Stimulated activated naive B cell treated with anti-CD40 and anti-IgM and Interleukin-4, amounts not matched to agents 10 μg/mL and 1 μg/mL and 100 μg/mL, for 72 hours (primary cell): ENCODE measurements at regions not wholly inside any gene's neighbourhood (a gene's known extent, or its start where the extent isn't known, plus 50 kb on each side); places are given as distances from the start of the nearest gene placed in this dataset.

ENCODE experiments used
- ATAC-seq, 2 donors: fragments of 150-1000 bp; cut with Tn5 transposase; replicated peaks; 2 replicates each; pipeline ENCODE4 v1.10.0; 2021; ENCODE audit warnings: moderate library complexity in 1 of 2
- DNase-seq: peaks from one replicate; pipeline ENCODE4 v3.0.0; 2021
- H3K27ac Mint-ChIP-seq: one replicate; pipeline ENCODE4 v1.8.0; 2022; ENCODE audit warnings: mild to moderate bottlenecking, mixed read lengths
- H3K27me3 Mint-ChIP-seq, 2 donors: one replicate each; pipeline ENCODE4 v1.8.0; 2022; ENCODE audit warnings: mixed read lengths in 2 of 2
- H3K36me3 Mint-ChIP-seq, 2 donors: one replicate each; pipeline ENCODE4 v1.8.0; 2022; ENCODE audit warnings: mixed read lengths in 2 of 2, mild to moderate bottlenecking in 1 of 2
- H3K4me1 Mint-ChIP-seq, 2 donors: one replicate each; pipeline ENCODE4 v1.8.0; 2022; ENCODE audit warnings: mixed read lengths in 2 of 2, mild to moderate bottlenecking in 1 of 2
- H3K4me3 Mint-ChIP-seq, 2 donors: one replicate each; pipeline ENCODE4 v1.8.0; 2022; ENCODE audit warnings: mild to moderate bottlenecking in 2 of 2, mixed read lengths in 2 of 2, moderate library complexity in 1 of 2
- H3K9me3 Mint-ChIP-seq, 2 donors: one replicate each; pipeline ENCODE4 v1.8.0; 2022; ENCODE audit warnings: mixed read lengths in 2 of 2, mild to moderate bottlenecking in 1 of 2

GRCh38 chr5:174159327-174160114 lies 114.0 kb downstream of the NSG2 start:
- DNase-seq (no peak), ATAC-seq (no peak)
- peaks cover 4 to 7% of the 10 kb centered on the region in 2 donors for H3K27me3 Mint-ChIP-seq
- no peaks in the 10 kb centered on the region for H3K4me1 Mint-ChIP-seq
- no peak overlapping the region for H3K27ac Mint-ChIP-seq
- H3K4me3 Mint-ChIP-seq = no peak overlapping the region
- H3K9me3 Mint-ChIP-seq = peaks cover 10 to 13% of the 10 kb centered on the region in 2 donors
- no peaks in the 10 kb centered on the region for H3K36me3 Mint-ChIP-seq

DNA sequence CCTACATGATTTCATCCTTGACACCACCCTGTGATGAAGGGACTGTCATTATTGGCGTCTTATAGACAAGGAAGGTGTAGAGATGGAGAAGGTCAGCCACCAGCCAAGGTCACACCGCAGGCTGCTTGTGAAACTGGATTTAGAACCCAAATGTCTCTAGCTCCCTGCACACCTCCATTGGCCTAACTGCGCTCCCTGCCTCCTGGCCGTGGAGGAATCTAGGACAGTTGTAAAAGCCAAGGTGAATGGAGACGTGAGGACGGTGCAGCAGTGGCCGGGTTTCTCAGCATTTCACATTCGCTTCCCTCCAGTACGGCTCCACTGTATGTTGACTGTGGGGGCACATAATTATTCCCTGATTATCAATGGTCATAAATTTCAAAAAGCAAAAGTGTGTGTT lies 119.9 kb downstream of the NSG2 start:
- no peaks in the 10 kb centered on the region for H3K36me3 Mint-ChIP-seq
- peaks cover 7% of the 10 kb centered on the region in 2 donors for H3K9me3 Mint-ChIP-seq
- no peak overlapping the region for H3K27ac Mint-ChIP-seq
- H3K4me1 Mint-ChIP-seq = no peaks in the 10 kb centered on the region
- ATAC-seq (no peak), DNase-seq (no peak)
- peaks cover 7% of the 10 kb centered on the region in 2 donors for H3K27me3 Mint-ChIP-seq
- no peak overlapping the region for H3K4me3 Mint-ChIP-seq

- H3K36me3 Mint-ChIP-seq = no peaks in the 10 kb centered on the region
- no peak for ATAC-seq
- no peak overlapping the region for H3K27ac Mint-ChIP-seq
- H3K27me3 Mint-ChIP-seq = peaks cover 0 to 7% of the 10 kb centered on the region in 2 donors
- H3K9me3 Mint-ChIP-seq = peaks cover 7% of the 10 kb centered on the region in 2 donors
- no peaks in the 10 kb centered on the region for H3K4me1 Mint-ChIP-seq
- H3K4me3 Mint-ChIP-seq = no peak overlapping the region
- DNase-seq = no peak
Measured at GRCh38 chr5:174166231-174167079, 120.9 kb downstream of the NSG2 start.

- Mint-ChIP-seq H3K27ac (no peak overlapping the region), H3K4me1 (no peaks in the 10 kb centered on the region), H3K4me3 (no peak overlapping the region), H3K9me3 (peaks cover 7% of the 10 kb centered on the region in 2 donors), H3K27me3 (peaks cover 0 to 7% of the 10 kb centered on the region in 2 donors), H3K36me3 (no peaks in the 10 kb centered on the region)
- ATAC-seq (no peak), DNase-seq (no peak)
Measured at GRCh38 chr5:174167080-174167910, 121.8 kb downstream of the NSG2 start.

DNA sequence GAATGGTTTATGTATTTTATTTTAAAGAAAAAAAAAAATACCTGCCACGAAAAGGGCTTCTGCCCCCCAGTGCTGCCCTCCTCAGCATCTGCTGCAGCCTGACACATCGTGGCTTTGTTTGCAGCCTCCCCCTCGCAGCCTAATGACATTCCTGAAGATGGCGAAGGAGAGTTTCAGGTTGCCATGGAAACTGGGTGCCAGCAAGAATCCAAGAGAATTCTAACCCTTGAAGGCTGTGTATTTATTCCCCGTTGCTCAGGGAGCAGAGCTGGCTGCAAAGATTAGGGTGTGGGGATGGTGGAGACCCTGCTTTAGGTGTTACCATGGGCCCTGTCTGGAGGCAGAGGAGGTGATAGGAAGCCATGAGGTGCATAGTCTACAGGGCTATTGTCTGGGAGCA lies 126.6 kb downstream of the NSG2 start:
- ATAC-seq = no peak

GRCh38 chr5:174172566-174172965 lies 127.1 kb downstream of the NSG2 start:
- ATAC-seq = no peak
- Mint-ChIP-seq H3K9me3 (peaks cover 3% of the 10 kb centered on the region in 2 donors), H3K4me1 (no peaks in the 10 kb centered on the region), H3K4me3 (no peak overlapping the region), H3K27ac (no peak overlapping the region), H3K36me3 (no peaks in the 10 kb centered on the region), H3K27me3 (peaks cover 10% of the 10 kb centered on the region in 2 donors)
- DNase-seq = no peak

More for the DNA sequence above, 126.6 kb downstream of the NSG2 start:
- Mint-ChIP-seq H3K27ac (no peak overlapping the region), H3K36me3 (no peaks in the 10 kb centered on the region), H3K4me3 (no peak overlapping the region), H3K4me1 (no peaks in the 10 kb centered on the region), H3K27me3 (peaks cover 10% of the 10 kb centered on the region in 2 donors), H3K9me3 (peaks cover 3% of the 10 kb centered on the region in 2 donors)
- no peak for DNase-seq

DNA sequence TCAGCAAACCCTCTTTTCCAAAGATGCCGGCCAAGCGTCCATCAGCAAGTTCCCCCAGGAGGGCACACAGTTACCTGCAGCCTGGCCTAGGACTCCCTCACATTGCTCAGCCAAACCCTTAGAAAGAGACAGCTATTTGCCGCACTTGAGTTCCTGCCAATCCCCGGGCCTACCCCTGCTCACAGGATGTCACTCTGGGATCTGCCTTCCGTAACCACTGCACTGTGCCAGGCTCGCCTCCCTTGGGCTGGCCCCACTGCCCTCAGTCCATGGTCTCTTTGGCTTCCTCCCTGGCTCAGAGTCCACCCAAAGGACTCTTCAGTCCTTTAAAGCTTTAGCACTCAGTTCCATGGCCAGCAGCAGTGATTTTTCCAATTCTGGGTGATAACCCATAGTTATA lies 128.3 kb downstream of the NSG2 start:
- H3K4me1 Mint-ChIP-seq = no peaks in the 10 kb centered on the region
- H3K9me3 Mint-ChIP-seq = peaks cover 0 to 5% of the 10 kb centered on the region in 2 donors
- no peak overlapping the region for H3K27ac Mint-ChIP-seq
- no peak for DNase-seq
- H3K4me3 Mint-ChIP-seq = no peak overlapping the region
- peaks cover 10% of the 10 kb centered on the region in 2 donors for H3K27me3 Mint-ChIP-seq
- H3K36me3 Mint-ChIP-seq = no peaks in the 10 kb centered on the region
- no peak for ATAC-seq

- Mint-ChIP-seq H3K36me3 (no peaks in the 10 kb centered on the region), H3K4me1 (no peaks in the 10 kb centered on the region), H3K27ac (no peak overlapping the region), H3K9me3 (peaks cover 0 to 2% of the 10 kb centered on the region in 2 donors), H3K27me3 (peaks cover 10 to 11% of the 10 kb centered on the region in 2 donors), H3K4me3 (no peak overlapping the region)
- DNase-seq (no peak), ATAC-seq (no peak)
Measured at GRCh38 chr5:174175716-174176268, 130.3 kb downstream of the NSG2 start.

DNA sequence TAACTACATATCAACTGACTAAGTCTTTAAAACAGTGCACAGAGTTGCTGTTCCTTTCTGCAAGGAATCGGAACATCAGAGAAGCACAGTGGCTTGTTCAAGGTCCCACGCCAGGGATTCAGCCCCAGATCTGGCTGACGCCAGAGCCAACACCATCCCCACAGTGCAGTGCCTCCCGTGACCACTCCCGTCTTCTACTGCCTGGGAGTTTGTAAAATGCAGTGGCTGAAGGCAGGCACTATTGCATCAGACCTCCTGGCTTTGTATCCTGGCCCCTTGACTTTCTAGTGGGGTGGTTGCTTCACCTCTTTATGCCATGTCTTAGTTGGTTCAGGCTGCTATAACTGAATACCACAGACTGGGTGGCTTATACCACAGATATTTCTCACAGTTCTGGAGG lies 131.0 kb downstream of the NSG2 start:
- Mint-ChIP-seq H3K27me3 (peaks cover 13 to 17% of the 10 kb centered on the region in 2 donors), H3K4me1 (no peaks in the 10 kb centered on the region), H3K4me3 (no peak overlapping the region), H3K27ac (no peak overlapping the region), H3K9me3 (peaks cover 0 to 2% of the 10 kb centered on the region in 2 donors), H3K36me3 (no peaks in the 10 kb centered on the region)
- no peak for DNase-seq
- no peak for ATAC-seq

- Mint-ChIP-seq H3K4me3 (no peak overlapping the region), H3K4me1 (no peaks in the 10 kb centered on the region), H3K9me3 (peaks cover 0 to 2% of the 10 kb centered on the region in 2 donors), H3K36me3 (no peaks in the 10 kb centered on the region), H3K27ac (no peak overlapping the region), H3K27me3 (peaks cover 13 to 17% of the 10 kb centered on the region in 2 donors)
- ATAC-seq (no peak), DNase-seq (no peak)
Measured at GRCh38 chr5:174177531-174177930, 132.0 kb downstream of the NSG2 start.

GRCh38 chr5:174177976-174178605 lies 132.6 kb downstream of the NSG2 start:
- DNase-seq = no peak
- Mint-ChIP-seq H3K27ac (no peak overlapping the region), H3K4me3 (no peak overlapping the region), H3K27me3 (peaks cover 13 to 17% of the 10 kb centered on the region in 2 donors), H3K9me3 (peaks cover 0 to 2% of the 10 kb centered on the region in 2 donors), H3K4me1 (no peaks in the 10 kb centered on the region), H3K36me3 (no peaks in the 10 kb centered on the region)
- no peak for ATAC-seq

DNA sequence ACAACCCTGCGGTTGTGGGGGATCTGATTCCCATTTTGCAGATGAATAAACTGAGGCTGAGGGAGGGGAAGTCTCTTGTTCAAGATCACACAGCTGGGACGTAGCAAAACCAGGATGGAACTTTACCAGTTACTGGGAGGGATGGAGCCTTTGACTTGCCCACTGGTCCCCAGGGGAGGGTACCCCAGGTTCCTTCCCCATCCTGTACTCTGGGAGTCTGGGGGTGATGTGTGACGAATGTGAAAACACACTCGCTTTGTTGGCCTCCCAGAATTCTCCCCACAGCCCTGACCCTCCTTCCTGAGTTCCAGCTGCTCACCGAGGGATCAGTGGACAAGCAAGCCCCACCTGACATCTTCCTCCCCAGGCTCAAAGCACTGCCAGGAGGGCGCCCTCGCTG lies 135.1 kb downstream of the NSG2 start:
- DNase-seq = no peak
- ATAC-seq = no peak
- Mint-ChIP-seq H3K27me3 (peaks cover 8 to 12% of the 10 kb centered on the region in 2 donors), H3K9me3 (peaks cover 0 to 2% of the 10 kb centered on the region in 2 donors), H3K27ac (no peak overlapping the region), H3K36me3 (no peaks in the 10 kb centered on the region), H3K4me1 (no peaks in the 10 kb centered on the region), H3K4me3 (no peak overlapping the region)

GRCh38 chr5:174182111-174182510 lies 136.6 kb downstream of the NSG2 start:
- Mint-ChIP-seq H3K27ac (no peak overlapping the region), H3K4me1 (no peaks in the 10 kb centered on the region), H3K9me3 (peaks cover 0 to 2% of the 10 kb centered on the region in 2 donors), H3K4me3 (no peak overlapping the region), H3K27me3 (peaks cover 7% of the 10 kb centered on the region in 2 donors), H3K36me3 (no peaks in the 10 kb centered on the region)
- no peak for ATAC-seq
- DNase-seq = no peak
